ENCODE measurements at regions not wholly inside any gene's neighbourhood (a gene's known extent, or its start where the extent isn't known, plus 50 kb on each side); places are given as distances from the start of the nearest gene placed in this dataset.
"Not testable (repeated sequence)": the region's sequence is repeated elsewhere in the genome, so short reads cannot be mapped to it uniquely, and the experiment has no call there.

DNA sequence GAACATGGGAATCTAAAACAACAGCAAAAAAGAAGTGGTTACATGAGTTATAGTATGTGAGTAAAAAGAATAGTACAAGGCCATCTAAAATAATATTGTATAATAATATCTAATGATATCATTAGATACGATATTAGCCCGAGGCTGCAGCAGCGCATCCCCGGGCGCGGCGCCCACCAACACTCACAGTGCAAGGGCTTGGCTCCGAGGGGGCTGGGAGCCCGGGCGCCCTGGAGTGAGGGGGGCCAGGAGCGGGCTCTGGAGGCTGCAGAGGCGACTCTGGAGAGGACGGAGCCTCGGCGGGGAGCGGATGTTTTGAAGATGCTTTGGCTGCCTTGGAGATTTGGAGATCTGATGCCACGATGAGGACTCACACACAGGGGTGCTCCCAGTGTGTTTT is 68.1 kb upstream of the TMEM252 start:
- H3K27me3 ChIP-seq (ENCODE audit: control insufficient read depth, insufficient read depth, low read length), result no peaks in the 10 kb centered on the region
- DNase-seq (ENCODE audit: low read depth), result no peak
- POLR2A ChIA-PET, result no interaction called here
- TF ChIP-seq, protein P1, sequence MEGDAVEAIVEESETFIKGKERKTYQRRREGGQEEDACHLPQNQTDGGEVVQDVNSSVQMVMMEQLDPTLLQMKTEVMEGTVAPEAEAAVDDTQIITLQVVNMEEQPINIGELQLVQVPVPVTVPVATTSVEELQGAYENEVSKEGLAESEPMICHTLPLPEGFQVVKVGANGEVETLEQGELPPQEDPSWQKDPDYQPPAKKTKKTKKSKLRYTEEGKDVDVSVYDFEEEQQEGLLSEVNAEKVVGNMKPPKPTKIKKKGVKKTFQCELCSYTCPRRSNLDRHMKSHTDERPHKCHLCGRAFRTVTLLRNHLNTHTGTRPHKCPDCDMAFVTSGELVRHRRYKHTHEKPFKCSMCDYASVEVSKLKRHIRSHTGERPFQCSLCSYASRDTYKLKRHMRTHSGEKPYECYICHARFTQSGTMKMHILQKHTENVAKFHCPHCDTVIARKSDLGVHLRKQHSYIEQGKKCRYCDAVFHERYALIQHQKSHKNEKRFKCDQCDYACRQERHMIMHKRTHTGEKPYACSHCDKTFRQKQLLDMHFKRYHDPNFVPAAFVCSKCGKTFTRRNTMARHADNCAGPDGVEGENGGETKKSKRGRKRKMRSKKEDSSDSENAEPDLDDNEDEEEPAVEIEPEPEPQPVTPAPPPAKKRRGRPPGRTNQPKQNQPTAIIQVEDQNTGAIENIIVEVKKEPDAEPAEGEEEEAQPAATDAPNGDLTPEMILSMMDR (IDR thresholded peaks at IDR 0.05; ENCODE audit: insufficient read depth, low read depth, low read length), result no peak
- CTCF ChIA-PET, result no interaction called here
- H3K4me3 ChIP-seq (ENCODE audit: low read depth, low read length), result no peak overlapping the region
- H3K36me3 ChIP-seq (ENCODE audit: control insufficient read depth, insufficient read depth, low read length), result no peaks in the 10 kb centered on the region

GRCh38 chr9:68609901-68610415 is 69.3 kb upstream of the TMEM252 start:
- ChIA-PET POLR2A (no interaction called here), CTCF (no interaction called here)
- Histone ChIP-seq H3K27me3 (ENCODE audit: control insufficient read depth, insufficient read depth, low read length) (no peaks in the 10 kb centered on the region), H3K4me3 (ENCODE audit: low read depth, low read length) (no peak overlapping the region), H3K36me3 (ENCODE audit: control insufficient read depth, insufficient read depth, low read length) (no peaks in the 10 kb centered on the region)
- TF ChIP-seq, protein P1 (IDR thresholded peaks at IDR 0.05; ENCODE audit: insufficient read depth, low read depth, low read length), result no peak
- no peak for DNase-seq (ENCODE audit: low read depth)

GRCh38 chr9:68614121-68614520 is 73.4 kb upstream of the TMEM252 start:
- no peak for DNase-seq (ENCODE audit: low read depth)
- TF ChIP-seq, protein P1 (IDR thresholded peaks at IDR 0.05; ENCODE audit: insufficient read depth, low read depth, low read length), result no peak
- H3K4me3 ChIP-seq (ENCODE audit: low read depth, low read length), result no peak overlapping the region
- CTCF ChIA-PET, result interaction anchor here (0.6 kb wide), 1 partner anchor 10 kb away, joined by 4 read pairs; no protein-coding TSS in a partner anchor
- POLR2A ChIA-PET, result no interaction called here
- H3K36me3 ChIP-seq (ENCODE audit: control insufficient read depth, insufficient read depth, low read length), result no peaks in the 10 kb centered on the region
- no peaks in the 10 kb centered on the region for H3K27me3 ChIP-seq (ENCODE audit: control insufficient read depth, insufficient read depth, low read length)

GRCh38 chr9:68617011-68617410 is 76.3 kb upstream of the TMEM252 start:
- H3K4me3 ChIP-seq (ENCODE audit: low read depth, low read length); POLR2A ChIA-PET; CTCF ChIA-PET; H3K36me3 ChIP-seq (ENCODE audit: control insufficient read depth, insufficient read depth, low read length); H3K27me3 ChIP-seq (ENCODE audit: control insufficient read depth, insufficient read depth, low read length); DNase-seq (ENCODE audit: low read depth): not testable (repeated sequence)

DNA sequence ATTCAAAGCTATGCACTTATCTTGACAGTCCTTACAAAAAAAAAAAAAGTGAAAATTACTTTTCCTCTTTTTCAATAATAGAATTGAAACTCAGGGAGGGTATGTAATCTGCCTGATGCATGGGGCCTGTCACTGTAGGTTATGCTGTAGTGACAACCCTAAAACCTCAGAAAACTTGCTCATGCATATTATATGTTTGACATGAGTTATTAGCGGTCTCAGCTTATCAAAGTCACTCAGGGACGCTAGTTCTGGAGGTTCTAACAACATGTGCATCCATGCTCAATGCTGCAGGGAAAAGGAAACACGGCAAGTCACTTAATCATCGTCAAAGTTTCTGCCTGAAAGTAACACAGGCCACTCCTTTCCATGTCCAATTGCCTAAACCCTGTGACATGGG is 78.4 kb upstream of the TMEM252 start:
- no peaks in the 10 kb centered on the region for H3K36me3 ChIP-seq (ENCODE audit: control insufficient read depth, insufficient read depth, low read length)
- TF ChIP-seq, protein P1 (IDR thresholded peaks at IDR 0.05; ENCODE audit: insufficient read depth, low read depth, low read length), result no peak
- no peaks in the 10 kb centered on the region for H3K27me3 ChIP-seq (ENCODE audit: control insufficient read depth, insufficient read depth, low read length)
- H3K4me3 ChIP-seq (ENCODE audit: low read depth, low read length), result no peak overlapping the region
- DNase-seq (ENCODE audit: low read depth), result no peak
- ChIA-PET POLR2A (no interaction called here), CTCF (no interaction called here)

DNA sequence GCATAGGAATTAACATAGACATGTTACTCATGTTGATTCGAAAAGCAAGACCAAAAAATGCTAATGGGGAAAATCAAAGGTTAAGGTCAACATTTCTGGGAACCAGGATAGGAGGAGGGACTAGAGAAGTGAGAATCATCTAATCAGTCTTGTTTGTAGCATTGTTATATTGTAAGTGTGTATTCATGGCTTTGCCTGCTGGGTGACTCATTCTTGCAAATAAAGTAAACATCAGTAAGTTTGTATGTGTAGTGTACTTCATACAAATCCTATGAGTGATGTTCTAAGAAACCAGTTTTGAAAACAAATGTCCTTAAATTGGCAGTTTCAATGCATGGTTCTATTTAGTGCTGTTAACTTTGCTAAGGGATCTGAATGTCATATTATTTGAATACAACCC is 79.0 kb upstream of the TMEM252 start:
- no peaks in the 10 kb centered on the region for H3K36me3 ChIP-seq (ENCODE audit: control insufficient read depth, insufficient read depth, low read length)
- TF ChIP-seq, protein P1 (IDR thresholded peaks at IDR 0.05; ENCODE audit: insufficient read depth, low read depth, low read length), result no peak
- ChIA-PET CTCF (no interaction called here), POLR2A (no interaction called here)
- no peaks in the 10 kb centered on the region for H3K27me3 ChIP-seq (ENCODE audit: control insufficient read depth, insufficient read depth, low read length)
- H3K4me3 ChIP-seq (ENCODE audit: low read depth, low read length), result no peak overlapping the region
- no peak for DNase-seq (ENCODE audit: low read depth)
